GM10266 (cell line): ENCODE measurements at regions not wholly inside any gene's neighbourhood (a gene's known extent, or its start where the extent isn't known, plus 50 kb on each side); places are given as distances from the start of the nearest gene placed in this dataset.

ENCODE experiments used
- DNase-seq: peaks from one replicate; pipeline ENCODE4 v3.0.0; 2012; ENCODE audit errors: extremely low spot score
- CTCF ChIP-seq: IDR thresholded peaks from 2 replicates; pipeline ENCODE4 v1.5.1; 2012; ENCODE audit warnings: mild to moderate bottlenecking, low read depth; ENCODE audit not compliant: control insufficient read depth, insufficient read depth; ENCODE audit errors: missing control alignments

GRCh38 chr10:108204528-108205305 lies 1040.2 kb upstream of the SORCS1 start:
- TF ChIP-seq CTCF, result peak; percentile 62
- peak; percentile 29 for DNase-seq

- DNase-seq, result no peak
- TF ChIP-seq CTCF, result no peak
Observed at GRCh38 chr10:108203905-108204527, 1039.5 kb upstream of the SORCS1 start.

DNA sequence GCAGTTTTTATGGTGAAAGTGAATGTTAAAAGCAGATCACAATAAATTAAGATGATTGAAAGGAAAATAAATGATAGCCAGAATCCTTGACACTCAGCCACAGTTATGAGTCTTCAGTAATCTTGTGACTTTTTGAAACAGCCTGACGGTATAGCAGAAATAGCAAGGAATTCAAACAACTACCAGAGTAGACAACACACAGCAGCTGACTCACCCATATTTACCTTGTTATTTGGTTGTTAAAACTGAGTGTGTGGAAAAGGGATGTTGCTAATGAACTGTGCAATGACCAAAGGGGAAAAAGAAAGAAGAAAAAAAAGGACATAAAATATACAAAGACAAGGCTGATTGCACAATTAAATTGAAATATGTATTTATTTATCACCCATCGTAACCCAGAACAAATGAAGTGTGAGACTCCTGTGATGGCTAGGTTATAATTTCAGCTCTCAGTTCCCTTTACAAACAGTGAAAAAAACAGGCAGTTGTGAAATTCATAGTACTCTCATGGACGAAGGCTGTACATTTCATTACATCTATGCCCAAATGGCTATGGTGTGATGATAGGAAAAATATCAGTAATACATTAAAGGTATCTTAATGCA lies 1023.0 kb upstream of the SORCS1 start:
- no peak for DNase-seq
- TF ChIP-seq CTCF, result no peak

DNA sequence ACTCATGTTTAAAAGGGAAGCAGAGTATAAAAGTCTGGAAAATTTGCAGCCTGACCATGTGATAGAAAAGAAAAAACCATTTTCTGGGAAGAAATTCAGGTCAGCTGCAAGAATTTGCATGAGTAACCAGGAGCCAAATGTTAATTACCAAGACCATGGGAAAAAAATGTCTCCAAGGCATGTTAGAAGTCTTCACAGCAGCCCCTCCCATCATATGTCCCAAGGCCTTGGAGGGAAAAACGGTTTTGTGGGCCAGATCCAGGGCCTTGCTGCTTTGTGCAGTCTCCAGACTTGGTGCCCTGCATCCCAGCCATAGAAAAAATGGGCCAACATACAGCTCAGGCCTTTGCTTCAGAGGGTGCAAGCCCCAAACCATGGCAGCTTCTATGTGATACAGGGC lies 1019.6 kb upstream of the SORCS1 start:
- TF ChIP-seq CTCF, result no peak
- DNase-seq, result no peak

GRCh38 chr10:108180878-108181277 lies 1016.4 kb upstream of the SORCS1 start:
- DNase-seq, result no peak
- TF ChIP-seq CTCF, result no peak

GRCh38 chr10:108169846-108170245 lies 1005.3 kb upstream of the SORCS1 start:
- TF ChIP-seq CTCF, result no peak
- no peak for DNase-seq

DNA sequence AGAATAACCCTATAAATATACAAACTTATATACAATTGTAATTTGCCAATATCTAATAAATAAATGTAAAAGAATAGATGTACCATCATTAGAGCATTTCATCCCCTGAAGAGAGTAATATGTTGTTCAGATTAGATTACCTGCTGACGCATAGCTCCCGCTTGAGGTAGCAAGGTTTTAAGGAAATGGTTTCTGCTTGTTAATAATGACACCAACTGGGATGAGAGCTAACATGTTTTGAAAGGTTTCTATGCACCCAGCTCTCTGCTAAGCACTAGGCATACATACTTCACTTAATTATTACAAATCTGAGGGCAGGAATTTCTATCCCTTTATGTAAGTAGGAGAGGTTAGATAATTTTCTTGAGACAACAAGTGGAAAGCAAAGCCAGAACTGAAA lies 1003.3 kb upstream of the SORCS1 start:
- TF ChIP-seq CTCF, result no peak
- DNase-seq, result no peak
